GM21526 (cell line): ENCODE measurements at regions not wholly inside any gene's neighbourhood (a gene's known extent, or its start where the extent isn't known, plus 50 kb on each side); places are given as distances from the start of the nearest gene placed in this dataset.

Experiments
- ATAC-seq: cut with Tn5 transposase; IDR thresholded peaks from one replicate; pipeline ENCODE4 v1.9.1; 2021; ENCODE audit warnings: moderate library complexity; ENCODE audit not compliant: unreplicated experiment, low FRiP score

DNA sequence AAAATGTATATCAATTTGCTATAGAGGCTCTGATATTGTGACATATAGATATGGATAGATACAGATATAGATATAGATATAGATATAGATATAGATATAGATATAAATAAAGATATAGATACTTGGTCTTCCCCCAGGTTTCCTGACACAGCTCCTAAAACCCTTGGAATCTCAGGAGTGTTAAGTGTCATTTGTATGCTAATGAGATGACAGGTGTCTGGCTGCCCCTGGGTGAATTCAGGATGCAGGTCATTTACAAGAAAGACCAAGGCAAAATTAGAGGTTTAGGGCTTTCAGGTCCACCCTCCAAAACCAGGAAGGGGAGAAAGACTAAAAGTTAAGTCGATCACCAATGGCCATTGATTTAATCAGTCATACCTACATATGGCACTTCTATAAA lies 1034.8 kb downstream of the PDHA2 start:
- no peak for ATAC-seq

DNA sequence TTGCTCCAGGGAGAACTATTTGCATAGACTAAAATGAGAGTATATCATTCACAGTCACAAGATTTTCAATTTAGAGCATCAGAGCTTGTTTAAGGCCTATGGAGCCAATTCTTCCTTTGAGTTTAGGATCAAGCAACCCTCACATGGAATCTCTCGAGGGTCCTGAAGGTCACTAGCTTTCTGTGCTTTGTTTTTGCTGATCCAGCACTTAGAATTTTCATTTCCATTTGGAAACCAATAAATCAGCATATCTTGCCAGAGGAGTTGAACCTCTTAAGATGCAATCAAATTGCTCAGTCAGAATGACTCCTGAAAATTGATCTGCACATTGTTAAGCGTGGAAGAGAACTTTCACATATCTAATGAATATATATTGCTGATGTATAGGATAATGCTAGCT lies 1039.6 kb downstream of the PDHA2 start:
- no peak for ATAC-seq

DNA sequence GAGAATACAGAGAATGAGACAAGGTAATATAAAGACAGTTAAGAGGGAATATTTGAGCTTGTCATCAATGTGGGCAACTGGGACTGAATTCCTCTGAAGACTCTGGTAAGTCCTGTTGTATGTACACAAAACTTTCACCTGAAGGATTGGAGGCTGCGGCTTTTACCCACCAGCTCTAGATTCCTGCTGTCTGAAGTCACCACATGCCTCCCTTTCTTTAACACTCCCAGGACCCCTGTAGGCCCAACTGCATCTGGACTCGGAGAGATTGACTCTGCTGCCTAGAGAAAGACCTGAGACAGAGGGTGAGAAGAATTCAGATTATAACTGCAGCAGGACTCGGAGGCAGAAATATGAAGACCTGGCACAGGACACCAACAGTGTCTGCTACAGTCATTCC lies 1048.0 kb downstream of the PDHA2 start:
- ATAC-seq, result no peak

DNA sequence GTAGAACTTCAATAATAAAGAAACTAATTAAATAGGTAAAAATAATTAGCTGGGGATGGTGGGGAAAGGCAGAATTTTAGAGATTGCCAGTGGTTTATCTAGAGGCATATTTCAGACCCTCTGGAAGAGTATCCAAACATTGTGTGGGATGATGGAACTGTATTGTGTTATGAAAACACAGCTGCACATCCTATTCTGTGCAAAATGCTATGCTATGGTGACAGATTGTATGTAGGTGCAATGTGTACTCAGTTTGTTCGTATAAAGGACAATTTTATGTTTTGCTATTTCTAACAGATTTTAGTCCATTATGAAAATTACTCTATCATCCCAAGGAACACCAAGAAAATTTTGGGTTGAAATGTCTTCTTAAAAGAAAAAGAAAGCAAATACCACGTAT lies 1054.7 kb downstream of the PDHA2 start:
- ATAC-seq, result no peak

DNA sequence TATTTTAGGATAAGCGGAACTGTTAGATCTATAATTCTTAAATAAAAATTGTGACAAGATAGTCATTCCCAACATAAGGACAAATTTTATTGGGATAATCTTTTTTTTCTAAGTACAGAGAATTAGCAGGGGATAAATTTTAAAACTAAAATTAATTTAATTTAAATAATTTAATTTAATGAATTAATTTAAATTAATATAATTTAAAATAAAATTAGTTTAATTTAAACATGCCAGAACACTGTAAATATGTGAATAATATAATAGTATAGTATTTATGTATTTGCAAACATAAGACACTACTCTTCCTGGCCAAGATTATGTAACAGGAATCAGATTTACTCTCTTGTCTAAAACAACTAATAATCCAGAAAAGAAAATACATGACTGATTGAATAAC lies 1055.9 kb downstream of the PDHA2 start:
- no peak for ATAC-seq

DNA sequence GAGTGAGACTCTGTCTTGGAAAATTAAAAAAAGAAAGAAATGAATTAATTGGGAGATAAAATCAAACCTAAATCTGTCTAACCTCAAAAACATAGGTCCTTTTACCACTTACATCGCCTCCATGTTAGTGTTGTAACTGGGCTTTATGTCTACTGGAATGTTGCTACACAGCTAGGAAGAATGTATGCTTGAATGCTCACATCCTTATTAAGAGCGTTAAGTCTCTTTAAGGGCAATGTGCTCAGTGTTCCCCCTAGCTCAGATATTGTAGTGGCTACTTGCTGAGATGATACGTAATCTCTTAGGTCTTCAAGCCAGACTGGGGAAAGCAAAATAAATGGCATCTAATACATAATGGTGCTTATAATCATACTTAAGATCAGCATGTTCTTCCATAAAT lies 1072.8 kb downstream of the PDHA2 start:
- ATAC-seq, result no peak

DNA sequence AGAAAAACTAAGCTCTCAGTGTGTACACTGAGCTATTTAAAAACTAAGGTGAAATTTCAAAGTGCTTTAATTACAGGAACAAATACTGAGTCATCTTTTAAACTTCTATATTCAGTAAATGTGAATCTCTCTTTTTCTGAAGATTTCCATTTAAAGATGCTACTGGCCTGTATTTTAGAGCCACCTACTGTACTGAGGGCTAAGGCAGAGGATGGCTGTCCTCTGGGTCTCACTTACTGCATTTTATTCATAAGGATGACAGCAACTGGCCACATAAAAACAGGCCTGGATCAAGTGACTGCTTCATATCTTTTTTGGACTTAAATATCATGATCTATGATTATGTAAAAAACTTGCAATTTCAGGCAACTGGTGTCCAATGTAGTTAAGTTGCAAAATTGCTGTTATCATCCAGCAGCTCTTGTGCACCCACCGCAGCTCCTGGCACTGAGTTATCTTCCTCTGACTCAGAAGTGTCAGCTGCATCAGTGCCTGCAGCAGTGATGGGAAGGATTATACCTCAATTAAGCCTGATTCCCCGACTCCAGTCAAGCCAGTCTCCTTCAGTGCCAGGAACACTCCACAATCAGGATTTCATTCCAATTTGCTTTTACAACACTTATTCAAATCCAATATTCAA lies 1073.7 kb downstream of the PDHA2 start:
- no peak for ATAC-seq

DNA sequence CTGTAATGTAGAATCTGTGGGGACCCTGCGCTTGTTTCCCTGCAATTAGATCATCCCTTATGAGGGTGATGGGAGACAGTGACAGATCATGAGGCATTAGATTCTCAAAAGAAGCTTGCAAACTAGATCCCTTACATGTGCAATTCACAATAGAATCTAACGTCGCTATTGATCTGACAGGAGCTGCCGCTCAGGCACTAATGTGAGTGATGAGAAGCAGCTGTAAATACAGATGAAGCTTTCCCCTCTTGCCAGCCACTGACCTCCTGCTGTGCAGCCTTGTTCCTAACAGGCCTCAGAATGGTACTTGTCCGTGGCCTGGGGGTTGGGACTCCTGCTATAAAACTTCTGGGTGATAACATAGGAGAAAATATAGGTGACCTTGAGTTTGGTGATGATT lies 1076.8 kb downstream of the PDHA2 start:
- ATAC-seq, result no peak

DNA sequence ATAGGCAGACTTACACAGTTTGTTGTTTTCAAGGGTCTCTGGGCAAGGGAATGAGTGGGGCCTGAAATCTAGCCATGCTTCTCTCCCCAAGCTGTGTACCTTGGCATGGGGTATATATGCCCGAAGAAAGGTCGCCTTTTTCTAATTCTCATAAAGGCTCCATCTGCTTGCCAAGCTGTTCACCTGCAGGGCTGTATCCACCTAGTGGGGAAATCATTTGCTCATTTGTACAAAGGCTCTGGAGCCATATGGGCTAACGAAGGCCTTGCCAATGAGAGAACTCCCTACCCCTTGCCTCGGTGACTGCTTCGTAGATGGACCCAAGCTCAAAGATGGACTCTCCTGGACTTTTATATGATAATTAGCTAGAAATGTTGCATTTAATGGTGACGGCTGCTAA lies 1097.0 kb downstream of the PDHA2 start:
- ATAC-seq, result no peak

DNA sequence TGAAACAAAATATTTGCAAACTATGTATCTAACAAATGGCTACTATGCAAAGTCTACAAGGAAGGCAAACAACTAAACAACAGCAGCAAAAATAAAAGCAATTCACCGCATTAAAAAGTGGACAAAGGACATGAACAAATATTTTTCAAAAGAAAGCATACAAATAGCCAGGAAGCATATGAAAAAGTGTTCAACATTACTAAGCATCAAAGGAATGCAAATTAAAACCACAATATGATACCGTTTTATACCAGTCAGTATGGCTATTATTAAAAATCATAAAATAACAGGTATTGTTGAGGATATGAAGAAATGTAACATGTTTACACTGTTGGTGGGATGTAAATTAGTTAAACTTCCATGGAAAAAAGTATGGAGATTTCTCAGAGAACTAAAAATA lies 1106.7 kb downstream of the PDHA2 start:
- no peak for ATAC-seq

DNA sequence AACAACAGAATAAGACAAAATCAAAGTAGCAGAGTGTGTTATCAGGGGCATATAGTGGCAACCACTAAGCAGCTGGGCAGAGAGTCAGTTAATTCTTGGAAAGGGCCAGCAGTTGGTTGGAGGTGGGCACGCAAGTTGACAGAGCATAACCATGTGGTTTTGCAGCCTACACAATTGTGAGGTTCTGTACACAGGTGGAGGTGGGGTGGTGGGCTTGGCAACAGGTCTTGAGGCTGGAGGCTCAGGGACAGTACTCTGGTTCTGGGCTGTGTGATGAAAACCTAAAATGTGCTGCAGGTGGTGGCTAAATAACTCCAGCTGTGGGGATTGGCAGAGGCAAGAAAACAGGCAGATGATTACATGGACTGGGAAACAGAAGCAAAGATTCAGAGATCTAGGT lies 1112.7 kb downstream of the PDHA2 start:
- ATAC-seq, result no peak

DNA sequence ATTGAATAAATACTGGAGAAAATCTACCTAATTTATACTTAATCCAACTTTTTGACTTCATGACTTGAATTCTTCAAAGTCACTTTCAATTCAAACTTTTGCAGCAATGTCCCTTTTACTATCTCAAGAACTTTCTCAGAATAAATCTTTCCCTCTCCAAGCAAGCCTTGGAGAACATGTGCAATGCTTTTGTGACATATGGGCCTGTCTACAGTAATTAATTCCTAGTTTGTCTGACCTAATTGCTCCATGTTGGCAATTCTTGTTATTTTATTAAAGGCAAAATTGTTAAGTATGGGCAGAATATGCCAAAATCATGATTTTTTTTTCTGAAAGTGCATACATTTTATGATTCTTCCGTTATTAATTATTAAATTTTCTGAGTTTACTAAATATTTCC lies 1115.3 kb downstream of the PDHA2 start:
- no peak for ATAC-seq

DNA sequence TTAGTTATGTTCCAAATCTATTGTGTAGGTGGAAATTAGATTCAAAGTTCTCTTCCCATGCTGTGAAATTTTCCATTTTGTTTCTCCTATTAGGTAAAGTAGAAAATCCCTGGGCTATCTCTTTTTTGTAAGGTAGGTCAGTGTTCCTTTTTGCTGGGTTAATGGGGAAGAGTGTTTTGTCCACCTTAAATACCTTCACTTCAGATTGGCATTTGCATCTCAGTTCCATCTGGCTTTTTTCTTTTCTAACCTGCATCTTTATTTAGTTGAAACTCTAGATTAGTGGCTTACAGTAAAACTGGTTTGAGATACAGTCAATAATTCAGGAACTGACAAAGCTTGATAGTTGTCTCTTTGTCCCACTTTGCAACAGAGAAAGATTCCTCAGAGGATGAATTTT lies 1115.8 kb downstream of the PDHA2 start:
- ATAC-seq, result no peak

DNA sequence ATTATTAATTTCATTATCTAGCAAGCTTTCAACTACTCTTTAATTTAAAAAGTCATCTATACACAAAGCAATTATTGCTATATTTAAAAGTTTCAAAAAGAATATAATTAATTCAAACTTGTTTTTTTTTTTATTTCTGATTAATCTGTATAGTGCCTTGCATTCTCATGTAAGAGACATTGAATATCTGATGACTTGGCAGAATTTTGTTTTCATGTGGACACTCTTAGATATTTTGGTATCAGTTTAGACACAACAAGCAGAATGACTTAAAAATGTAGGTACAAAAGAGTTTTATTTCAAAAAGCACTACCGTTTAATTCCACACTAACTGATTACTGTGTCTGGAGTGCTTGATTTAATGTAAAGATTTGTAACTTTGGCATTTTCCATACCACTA lies 1129.6 kb downstream of the PDHA2 start:
- no peak for ATAC-seq

DNA sequence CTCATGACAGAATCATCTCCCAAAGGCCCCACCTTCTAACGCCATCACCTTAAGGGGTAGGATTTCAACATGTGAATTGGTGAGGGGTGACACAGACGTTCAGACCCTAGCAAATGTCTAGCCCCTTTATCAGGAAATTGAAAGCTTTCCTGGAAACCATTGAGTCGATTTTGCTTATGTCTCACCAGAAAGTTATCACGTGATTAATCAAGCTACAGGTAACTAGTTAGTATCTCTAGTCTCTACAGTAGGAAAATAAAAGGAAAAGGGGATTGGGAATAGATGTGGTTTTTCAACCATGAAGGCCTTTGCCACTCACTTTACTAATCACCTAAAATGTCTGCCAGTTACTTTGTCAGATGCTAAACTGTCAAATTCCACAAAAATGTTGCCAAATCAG lies 1133.0 kb downstream of the PDHA2 start:
- ATAC-seq, result no peak

DNA sequence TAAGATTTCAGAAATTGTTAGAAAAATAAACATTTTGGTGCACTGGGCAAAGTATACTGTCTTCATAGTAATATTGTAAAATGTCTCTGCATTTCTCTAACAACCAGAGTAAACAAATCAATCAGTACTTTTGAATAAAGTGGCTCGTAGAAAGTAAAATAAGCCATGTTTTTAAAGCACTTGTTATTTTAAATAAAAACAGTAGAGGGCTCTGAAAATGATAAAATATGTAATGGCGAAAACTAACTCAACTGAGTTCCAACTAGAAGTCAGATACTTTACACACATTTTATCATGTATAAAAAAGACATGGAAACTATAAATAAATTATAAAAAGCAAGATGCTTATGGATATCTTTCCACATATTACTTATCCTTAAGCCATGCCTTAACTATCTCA lies 1134.4 kb downstream of the PDHA2 start:
- ATAC-seq, result no peak

DNA sequence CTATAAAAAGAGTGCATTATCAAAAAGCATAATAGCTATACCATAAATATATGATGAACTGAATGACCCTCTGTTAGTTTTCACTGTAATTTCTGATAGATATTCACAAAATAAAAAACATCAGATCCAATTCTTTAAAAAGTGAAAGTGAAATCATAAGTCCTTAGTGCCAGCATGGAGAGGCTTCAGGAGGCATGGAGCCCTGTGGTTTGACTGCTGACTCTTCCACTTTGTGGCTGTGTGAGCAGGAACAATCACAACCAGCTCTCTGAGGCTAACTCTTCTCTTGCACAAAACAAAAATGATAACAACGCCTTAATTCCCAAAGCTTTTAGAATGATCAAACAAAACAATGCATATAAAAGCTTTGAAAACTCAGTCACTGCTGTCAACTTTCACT lies 1143.9 kb downstream of the PDHA2 start:
- ATAC-seq, result no peak

DNA sequence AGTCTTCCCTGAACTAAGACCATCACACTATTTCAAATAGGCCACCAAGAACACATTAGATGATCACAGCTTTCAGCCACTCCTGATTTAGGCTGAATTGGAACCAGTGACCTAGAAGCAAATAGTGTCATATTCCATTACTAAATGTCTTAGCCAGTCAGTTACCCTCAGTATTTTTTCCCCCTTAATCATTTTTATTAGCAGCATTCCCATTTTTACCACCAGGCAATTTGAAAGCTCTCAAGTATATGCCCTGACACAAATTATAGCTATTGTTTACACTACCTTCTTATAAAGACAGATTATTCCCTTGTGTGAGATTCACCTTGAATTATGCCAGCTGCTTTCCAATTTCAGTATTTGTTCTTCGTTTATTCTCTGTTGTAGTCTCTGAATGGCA lies 1146.9 kb downstream of the PDHA2 start:
- ATAC-seq, result no peak

DNA sequence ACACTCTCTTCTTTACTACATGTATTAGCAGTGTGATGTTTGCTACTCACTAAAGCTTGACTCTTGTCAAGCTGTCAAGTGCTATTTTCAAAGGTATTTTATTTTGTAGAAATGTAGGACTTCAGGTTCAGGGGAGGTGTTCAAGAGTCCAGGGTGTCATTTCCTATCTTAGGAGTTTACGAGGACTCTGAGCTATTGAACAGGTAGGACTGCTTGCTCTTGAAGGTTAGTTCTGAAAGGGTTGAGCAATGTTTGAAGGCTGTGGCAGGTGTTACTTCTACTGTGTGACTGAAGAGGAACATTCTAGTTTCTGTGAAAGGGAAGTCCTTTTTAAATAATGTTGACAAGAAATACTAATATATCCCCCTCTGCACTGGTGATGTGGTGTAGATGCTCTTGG lies 1151.2 kb downstream of the PDHA2 start:
- ATAC-seq, result no peak

DNA sequence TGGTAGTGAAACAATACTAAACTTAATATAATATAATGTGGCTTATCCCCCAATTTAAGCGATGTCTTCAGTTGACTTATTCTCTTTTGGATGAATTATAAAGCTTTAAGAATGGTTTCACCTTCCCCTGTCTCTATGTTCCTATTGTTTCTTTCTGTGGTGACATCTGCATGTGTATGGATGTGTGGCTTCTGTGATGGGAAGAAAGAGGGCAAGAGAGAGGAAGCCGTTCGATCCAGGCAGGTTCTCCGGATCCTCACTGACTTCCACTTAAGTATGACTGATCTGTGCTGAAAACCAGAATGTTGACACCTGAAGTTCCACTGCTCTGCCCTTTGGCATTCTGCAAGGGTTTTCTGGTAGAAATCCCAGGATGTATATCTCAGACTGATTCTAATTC lies 1150.8 kb downstream of the STPG2 start:
- ATAC-seq, result no peak

DNA sequence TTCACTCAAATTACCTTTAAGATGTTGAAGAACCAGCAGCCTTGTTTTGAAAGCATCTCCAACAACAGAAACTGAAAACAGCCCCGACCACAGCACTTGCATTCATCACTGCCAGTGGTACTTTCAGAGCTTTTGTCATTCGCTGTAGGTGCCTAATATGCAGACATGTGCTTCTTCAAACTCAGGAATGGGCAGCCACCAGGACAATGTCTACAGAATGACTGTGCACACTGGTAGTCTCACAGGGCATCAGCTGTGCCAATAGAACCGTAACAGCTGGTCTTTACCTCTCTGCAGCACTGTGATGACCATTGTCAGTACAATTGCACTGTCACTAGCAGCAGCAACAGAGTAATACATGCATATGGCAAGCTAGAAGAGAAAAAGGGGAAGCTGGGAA lies 1149.7 kb downstream of the STPG2 start:
- ATAC-seq, result no peak

DNA sequence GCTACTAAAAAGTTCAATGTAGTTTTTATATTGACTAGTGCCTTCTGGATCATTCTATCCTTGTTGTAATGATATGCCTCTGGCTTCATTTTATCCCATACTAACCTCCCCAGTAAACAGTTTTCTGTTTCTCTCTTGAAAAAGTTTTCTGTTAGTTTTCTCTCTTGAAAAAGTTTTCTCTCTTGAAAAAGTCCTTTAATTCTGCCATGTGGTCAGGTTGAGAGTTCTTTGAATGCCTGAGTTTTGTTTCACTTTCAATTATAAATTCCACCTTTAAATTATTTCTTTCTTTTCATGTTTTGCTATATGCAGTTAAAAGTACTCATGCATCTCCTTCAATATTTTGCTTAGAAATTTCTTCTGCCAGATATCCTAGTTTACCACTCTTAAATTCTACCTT lies 1139.6 kb downstream of the STPG2 start:
- ATAC-seq, result no peak

DNA sequence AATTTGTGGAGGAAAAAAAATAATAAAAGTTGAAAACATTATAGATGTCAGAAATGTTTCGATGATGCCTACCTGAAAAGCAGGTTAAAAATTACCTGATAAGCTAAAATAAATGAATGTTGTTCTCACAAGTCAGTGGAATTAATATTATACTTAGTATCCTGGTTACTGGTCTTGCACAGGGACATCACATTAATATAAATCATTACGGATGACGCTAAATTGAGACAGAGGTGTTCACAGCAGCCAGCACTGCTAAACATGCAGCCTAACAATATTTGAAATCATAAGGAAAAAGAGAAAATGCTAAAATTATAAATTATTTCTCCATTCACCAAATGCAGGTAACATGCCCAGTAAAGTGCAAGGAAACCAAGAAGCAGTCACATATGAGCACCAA lies 1130.0 kb downstream of the STPG2 start:
- no peak for ATAC-seq
